ENCODE measurements at regions not wholly inside any gene's neighbourhood (a gene's known extent, or its start where the extent isn't known, plus 50 kb on each side); places are given as distances from the start of the nearest gene placed in this dataset.
"Not testable (repeated sequence)": the region's sequence is repeated elsewhere in the genome, so short reads cannot be mapped to it uniquely, and the experiment has no call there.

DNA sequence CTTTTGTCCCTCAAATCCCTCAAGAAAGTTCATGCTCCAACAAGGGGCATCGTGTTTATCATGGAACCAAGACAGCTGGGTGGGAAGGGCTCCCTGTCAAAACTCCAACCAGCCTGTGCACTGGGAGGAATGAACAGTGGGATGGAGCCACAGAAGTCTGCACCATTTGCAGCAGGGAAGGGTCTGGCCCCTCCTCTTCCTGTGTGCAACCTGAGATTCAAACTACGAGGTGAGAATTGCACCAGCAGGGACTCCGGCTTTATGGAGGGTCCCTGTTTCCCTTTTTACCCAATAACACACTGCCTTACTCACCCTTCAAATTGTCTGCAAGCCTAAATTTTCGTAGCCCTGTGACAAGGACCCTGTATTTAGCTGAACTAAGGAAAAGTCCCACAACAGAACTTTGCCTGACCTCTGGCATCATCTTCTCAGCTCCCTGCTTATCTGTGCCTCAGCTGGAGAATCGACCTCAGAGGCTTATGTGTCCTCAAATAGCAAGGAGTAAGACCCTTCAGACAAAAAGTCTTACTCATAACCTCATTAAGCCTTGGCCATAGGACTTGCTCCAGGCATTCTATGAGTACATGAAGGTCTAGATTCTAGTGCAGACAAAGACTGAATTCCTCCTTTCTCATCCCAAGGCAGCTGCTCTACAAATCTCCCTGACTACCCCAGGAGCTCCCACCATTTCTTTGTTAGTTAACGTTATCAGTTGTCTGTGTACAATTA, 178.3 kb upstream of the SERPINE2 start:
- CTCF ChIA-PET = interaction anchor here (1.5 kb wide), 1 partner anchor 224 kb away, joined by 4 read pairs; no protein-coding TSS in a partner anchor
- no peaks in the 10 kb centered on the region for H3K9me3 Mint-ChIP-seq
- no peaks in the 10 kb centered on the region for H3K36me3 Mint-ChIP-seq (ENCODE audit: low read depth)

DNA sequence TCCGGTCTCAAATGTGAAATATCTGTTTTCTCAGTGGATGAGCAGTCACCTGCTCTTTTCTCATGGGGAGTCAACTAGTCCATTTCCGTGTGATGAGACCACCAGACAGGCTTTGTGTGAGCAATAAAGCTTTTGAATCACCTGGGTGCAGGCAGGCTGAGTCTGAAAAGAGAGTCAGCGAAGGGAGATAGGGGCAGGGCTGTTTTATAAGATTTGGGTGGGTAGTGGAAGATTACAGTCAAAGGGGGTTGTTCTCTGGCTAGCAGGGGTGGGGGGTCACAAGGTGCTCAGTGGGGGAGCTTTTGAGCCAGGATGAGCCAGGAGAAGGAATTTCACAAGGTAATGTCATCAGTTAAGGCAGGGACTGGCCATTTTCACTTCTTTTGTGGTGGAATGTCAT, 176.5 kb upstream of the SERPINE2 start:
- peaks cover 13% of the 10 kb centered on the region for H3K27me3 Mint-ChIP-seq
- DNase-seq; H3K4me3 Mint-ChIP-seq; H3K27ac Mint-ChIP-seq; H3K36me3 Mint-ChIP-seq (ENCODE audit: low read depth); POLR2A ChIA-PET; CTCF ChIA-PET; H3K9me3 Mint-ChIP-seq; H3K4me1 Mint-ChIP-seq: not testable (repeated sequence)

More for the DNA sequence above, 178.3 kb upstream of the SERPINE2 start:
- DNase-seq = no peak
- POLR2A ChIA-PET = no interaction called here
- no peak overlapping the region for H3K4me3 Mint-ChIP-seq
- no peak overlapping the region for H3K27ac Mint-ChIP-seq
- peaks cover 16% of the 10 kb centered on the region for H3K27me3 Mint-ChIP-seq
- H3K4me1 Mint-ChIP-seq = peaks cover 6% of the 10 kb centered on the region

DNA sequence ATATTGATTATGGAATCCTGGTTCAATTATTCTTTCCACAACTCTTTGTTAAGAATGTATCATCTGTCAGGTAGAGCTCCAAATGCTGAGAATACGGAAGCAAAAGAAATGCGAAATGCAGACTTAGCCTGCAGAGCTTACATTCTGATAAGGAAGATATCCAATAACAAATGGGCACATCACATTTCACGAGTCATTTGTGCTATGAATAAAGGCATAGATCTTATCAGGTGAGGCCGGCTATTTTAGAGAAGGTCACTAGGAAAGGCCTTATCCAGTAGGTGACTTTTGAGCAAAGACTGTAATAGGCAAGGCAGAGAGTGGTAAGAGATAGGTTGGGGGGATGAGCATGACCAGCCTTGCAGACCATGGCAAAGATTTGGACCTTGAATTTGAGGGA, 174.3 kb upstream of the SERPINE2 start:
- H3K4me1 Mint-ChIP-seq = no peaks in the 10 kb centered on the region
- no peak for DNase-seq
- no peak overlapping the region for H3K4me3 Mint-ChIP-seq
- no peak overlapping the region for H3K27ac Mint-ChIP-seq
- ChIA-PET CTCF (no interaction called here), POLR2A (no interaction called here)
- H3K36me3 Mint-ChIP-seq (ENCODE audit: low read depth) = no peaks in the 10 kb centered on the region
- peaks cover 9% of the 10 kb centered on the region for H3K27me3 Mint-ChIP-seq
- H3K9me3 Mint-ChIP-seq = no peaks in the 10 kb centered on the region

DNA sequence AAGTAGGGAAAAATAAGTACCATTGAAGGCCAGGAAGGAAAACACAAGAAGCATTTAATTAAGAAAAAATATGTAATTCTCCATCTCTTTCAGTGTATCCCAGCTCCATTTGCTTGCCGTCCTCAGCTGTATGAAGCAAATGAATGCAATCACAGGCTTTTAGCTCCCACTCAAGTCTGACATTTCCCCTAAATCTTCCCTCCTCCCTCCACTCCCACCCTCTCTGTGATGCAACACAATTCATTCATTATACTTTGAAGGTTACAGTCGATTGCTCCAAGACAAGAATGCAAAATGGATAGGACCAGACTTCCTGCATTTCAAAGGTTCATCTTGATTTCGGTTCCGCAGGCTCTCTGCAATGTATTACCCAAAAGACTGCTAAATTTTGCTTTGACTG, 172.7 kb upstream of the SERPINE2 start:
- H3K4me1 Mint-ChIP-seq = no peaks in the 10 kb centered on the region
- no peak overlapping the region for H3K4me3 Mint-ChIP-seq
- POLR2A ChIA-PET = no interaction called here
- DNase-seq = no peak
- no peaks in the 10 kb centered on the region for H3K9me3 Mint-ChIP-seq
- H3K27ac Mint-ChIP-seq = no peak overlapping the region
- peaks cover 16% of the 10 kb centered on the region for H3K27me3 Mint-ChIP-seq
- H3K36me3 Mint-ChIP-seq (ENCODE audit: low read depth) = no peaks in the 10 kb centered on the region
- CTCF ChIA-PET = no interaction called here

GRCh38 chr2:224211181-224211480, 172.0 kb upstream of the SERPINE2 start:
- ChIA-PET POLR2A (no interaction called here), CTCF (no interaction called here)
- no peak overlapping the region for H3K27ac Mint-ChIP-seq
- H3K9me3 Mint-ChIP-seq = no peaks in the 10 kb centered on the region
- H3K4me1 Mint-ChIP-seq = no peaks in the 10 kb centered on the region
- no peak for DNase-seq
- H3K36me3 Mint-ChIP-seq (ENCODE audit: low read depth) = no peaks in the 10 kb centered on the region
- no peak overlapping the region for H3K4me3 Mint-ChIP-seq
- peaks cover 20% of the 10 kb centered on the region for H3K27me3 Mint-ChIP-seq

DNA sequence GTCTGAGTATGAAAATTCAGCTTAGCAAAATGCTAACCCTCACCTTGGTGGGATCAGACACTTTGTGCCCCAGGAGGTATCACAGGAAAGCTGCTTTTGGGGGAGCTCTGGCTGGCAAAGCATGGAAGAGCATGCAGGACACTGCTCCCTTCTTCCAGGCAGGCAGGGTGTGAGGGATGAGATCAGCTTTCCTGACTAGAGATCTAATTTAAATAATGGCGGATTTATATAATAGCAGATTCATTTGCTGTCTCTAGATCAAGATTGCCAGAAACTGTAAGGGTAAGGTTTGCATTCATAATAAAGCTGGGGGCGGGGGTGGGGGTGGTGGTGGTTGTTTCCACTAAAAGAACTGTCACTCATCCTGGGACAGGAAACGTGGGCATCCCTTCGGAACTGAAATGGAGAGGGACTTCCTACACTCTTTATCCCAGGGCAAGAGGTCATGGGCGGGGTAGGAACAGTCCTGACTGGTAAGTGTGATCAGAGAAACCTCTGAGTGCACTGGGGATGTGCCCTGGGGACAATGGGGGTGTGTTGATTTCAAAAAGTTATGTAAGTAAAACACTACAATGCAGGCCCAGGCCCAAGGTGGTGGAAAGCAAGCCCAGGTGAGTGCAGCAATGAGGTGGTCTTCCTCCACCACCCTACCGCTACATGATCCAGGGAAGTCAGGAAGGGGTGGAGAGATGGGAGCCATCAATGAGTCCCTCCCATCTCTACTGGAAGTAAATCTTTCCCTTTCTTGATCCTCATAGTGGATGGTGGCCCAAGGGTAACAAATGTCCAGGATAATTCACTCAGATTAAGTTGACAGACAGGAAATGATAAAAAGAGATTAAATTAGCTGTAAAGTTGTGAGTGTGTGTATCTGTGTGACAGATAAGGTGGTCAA, 171.4 kb upstream of the SERPINE2 start:
- H3K9me3 Mint-ChIP-seq = no peaks in the 10 kb centered on the region
- no peak overlapping the region for H3K27ac Mint-ChIP-seq
- H3K4me3 Mint-ChIP-seq = no peak overlapping the region
- H3K36me3 Mint-ChIP-seq (ENCODE audit: low read depth) = no peaks in the 10 kb centered on the region
- no peaks in the 10 kb centered on the region for H3K4me1 Mint-ChIP-seq
- ChIA-PET POLR2A (no interaction called here), CTCF (no interaction called here)
- DNase-seq = no peak
- peaks cover 23% of the 10 kb centered on the region for H3K27me3 Mint-ChIP-seq

- Mint-ChIP-seq H3K36me3 (ENCODE audit: low read depth) (no peaks in the 10 kb centered on the region), H3K27ac (no peak overlapping the region), H3K9me3 (no peaks in the 10 kb centered on the region), H3K4me3 (no peak overlapping the region), H3K4me1 (no peaks in the 10 kb centered on the region), H3K27me3 (peaks cover 21% of the 10 kb centered on the region)
- ChIA-PET CTCF (no interaction called here), POLR2A (no interaction called here)
- DNase-seq = no peak
Observed at GRCh38 chr2:224209555-224210285, 170.6 kb upstream of the SERPINE2 start.

GRCh38 chr2:224208443-224208842, 169.4 kb upstream of the SERPINE2 start:
- H3K36me3 Mint-ChIP-seq (ENCODE audit: low read depth) = no peaks in the 10 kb centered on the region
- no peak overlapping the region for H3K4me3 Mint-ChIP-seq
- no peaks in the 10 kb centered on the region for H3K4me1 Mint-ChIP-seq
- no peak for DNase-seq
- H3K9me3 Mint-ChIP-seq = no peaks in the 10 kb centered on the region
- H3K27me3 Mint-ChIP-seq = peaks cover 21% of the 10 kb centered on the region
- ChIA-PET POLR2A (no interaction called here), CTCF (no interaction called here)
- no peak overlapping the region for H3K27ac Mint-ChIP-seq

GRCh38 chr2:224208007-224208406, 168.9 kb upstream of the SERPINE2 start:
- DNase-seq = no peak
- POLR2A ChIA-PET = no interaction called here
- H3K27me3 Mint-ChIP-seq = peaks cover 20% of the 10 kb centered on the region
- H3K36me3 Mint-ChIP-seq (ENCODE audit: low read depth) = no peaks in the 10 kb centered on the region
- CTCF ChIA-PET = no interaction called here
- no peak overlapping the region for H3K27ac Mint-ChIP-seq
- no peaks in the 10 kb centered on the region for H3K9me3 Mint-ChIP-seq
- H3K4me3 Mint-ChIP-seq = no peak overlapping the region
- H3K4me1 Mint-ChIP-seq = no peaks in the 10 kb centered on the region

DNA sequence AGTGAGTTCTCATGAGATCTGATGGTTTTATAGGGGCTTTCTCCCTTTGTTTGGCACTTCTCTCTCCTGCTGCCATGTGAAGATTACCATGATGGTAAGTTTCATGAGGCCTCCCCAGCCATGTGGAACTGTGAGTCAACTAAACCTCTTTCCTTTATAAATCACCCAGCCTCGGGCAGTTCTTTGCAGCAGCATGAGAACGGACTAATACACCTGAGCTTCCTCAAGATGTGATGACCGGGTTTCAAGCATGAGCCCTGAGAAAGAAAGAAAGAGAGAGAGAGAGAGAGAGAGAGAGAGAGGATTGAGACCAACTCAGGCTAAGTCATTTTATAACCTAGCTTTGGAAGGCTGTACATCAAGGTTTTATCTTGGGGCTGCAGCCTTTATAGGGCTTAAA, 167.7 kb upstream of the SERPINE2 start:
- Mint-ChIP-seq H3K27me3 (peaks cover 17% of the 10 kb centered on the region), H3K9me3 (no peaks in the 10 kb centered on the region), H3K4me3 (no peak overlapping the region), H3K27ac (no peak overlapping the region), H3K36me3 (ENCODE audit: low read depth) (no peaks in the 10 kb centered on the region), H3K4me1 (no peaks in the 10 kb centered on the region)
- DNase-seq = no peak
- ChIA-PET CTCF (no interaction called here), POLR2A (no interaction called here)

DNA sequence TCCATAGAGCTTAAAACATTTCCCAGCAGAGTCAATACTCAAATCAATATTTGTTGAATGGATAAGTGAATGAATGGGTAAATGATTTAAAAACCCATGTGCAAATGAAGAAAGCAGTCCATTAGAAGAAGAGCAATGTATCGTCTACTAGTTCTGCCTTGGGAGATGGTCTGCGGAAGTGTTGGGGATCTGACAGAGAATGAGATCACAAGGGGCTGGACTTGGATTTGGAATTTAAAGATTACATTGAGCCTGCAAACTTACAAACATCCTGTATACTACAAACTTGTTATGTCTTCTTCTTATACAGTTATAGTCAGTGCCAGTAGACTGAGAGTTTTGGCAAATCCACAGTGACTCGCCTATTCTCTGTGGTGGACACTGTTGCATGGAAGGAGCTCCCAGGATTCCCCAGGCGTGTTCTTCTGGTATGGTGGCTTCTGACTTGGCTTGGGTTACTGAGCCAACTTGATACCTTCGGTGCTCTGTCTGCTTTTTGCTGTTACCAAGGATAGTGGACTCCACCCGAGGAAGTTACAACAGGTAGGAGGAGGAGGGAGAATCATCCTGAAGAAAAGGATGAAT, 163.3 kb upstream of the SERPINE2 start:
- Mint-ChIP-seq H3K9me3 (no peaks in the 10 kb centered on the region), H3K27ac (no peak overlapping the region), H3K4me1 (no peaks in the 10 kb centered on the region), H3K27me3 (peaks cover 12% of the 10 kb centered on the region), H3K36me3 (ENCODE audit: low read depth) (no peaks in the 10 kb centered on the region), H3K4me3 (no peak overlapping the region)
- POLR2A ChIA-PET = no interaction called here
- DNase-seq = no peak
- CTCF ChIA-PET = no interaction called here

GRCh38 chr2:224198436-224198835, 159.3 kb upstream of the SERPINE2 start:
- no peak overlapping the region for H3K4me3 Mint-ChIP-seq
- CTCF ChIA-PET = no interaction called here

DNA sequence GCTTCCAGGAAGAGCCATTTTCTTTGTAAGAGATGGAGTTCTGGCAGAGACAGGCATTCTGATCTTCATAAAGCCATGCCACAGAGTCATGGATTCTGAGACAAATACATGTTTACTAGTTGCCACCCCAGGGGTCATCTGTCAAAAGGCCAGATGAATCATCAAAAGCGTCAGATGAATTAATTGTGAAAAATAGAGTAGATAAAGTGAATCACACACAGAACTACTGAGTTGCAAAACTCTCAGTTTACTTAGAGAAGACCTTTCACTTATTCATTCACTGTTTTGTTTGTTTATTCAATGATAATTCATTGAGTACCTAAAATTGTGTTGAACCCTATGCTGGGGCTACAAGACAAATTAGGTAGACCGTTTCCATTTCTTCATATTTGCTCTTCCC, 157.7 kb upstream of the SERPINE2 start:
- CTCF ChIA-PET = no interaction called here
- Mint-ChIP-seq H3K4me1 (no peaks in the 10 kb centered on the region), H3K36me3 (ENCODE audit: low read depth) (no peaks in the 10 kb centered on the region), H3K27ac (no peak overlapping the region), H3K27me3 (peaks cover 4% of the 10 kb centered on the region), H3K4me3 (no peak overlapping the region), H3K9me3 (no peaks in the 10 kb centered on the region)
- POLR2A ChIA-PET = no interaction called here
- DNase-seq = no peak

More at GRCh38 chr2:224198436-224198835, 159.3 kb upstream of the SERPINE2 start:
- H3K9me3 Mint-ChIP-seq = no peaks in the 10 kb centered on the region
- POLR2A ChIA-PET = no interaction called here
- no peaks in the 10 kb centered on the region for H3K36me3 Mint-ChIP-seq (ENCODE audit: low read depth)
- no peak for DNase-seq
- peaks cover 4% of the 10 kb centered on the region for H3K27me3 Mint-ChIP-seq
- H3K4me1 Mint-ChIP-seq = no peaks in the 10 kb centered on the region
- H3K27ac Mint-ChIP-seq = no peak overlapping the region

Measured in activated CD4-positive, alpha-beta memory T cell treated with anti-CD3 and anti-CD28 coated beads, Interleukin-2, amount 10 ng/mL, durations not matched to agents 7 days and 5 days (primary cell).